ENCODE measurements at regions not wholly inside any gene's neighbourhood (a gene's known extent, or its start where the extent isn't known, plus 50 kb on each side); places are given as distances from the start of the nearest gene placed in this dataset.

DNA sequence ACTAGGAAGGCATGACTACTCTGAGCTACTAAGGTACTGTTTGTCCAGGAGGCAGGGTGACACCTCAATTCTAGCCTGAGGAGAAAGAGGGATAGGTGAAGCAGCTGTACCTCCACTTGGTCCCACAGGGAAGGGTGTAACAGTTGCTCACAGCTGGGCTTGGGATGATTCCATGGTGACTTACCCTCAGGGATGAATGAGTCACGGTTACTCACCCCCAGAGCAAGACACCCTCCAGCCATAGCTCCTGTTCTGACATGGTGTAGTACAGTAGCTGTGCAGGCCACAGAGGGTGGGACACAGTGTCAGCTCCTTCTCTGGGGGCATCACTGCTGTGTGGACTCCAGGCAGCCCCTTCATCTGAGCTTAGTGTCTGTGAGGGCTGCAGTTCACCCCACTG lies 868.6 kb upstream of the SEMA6D start:
- DNase-seq (ENCODE audit: low read depth): peak; percentile 42

DNA sequence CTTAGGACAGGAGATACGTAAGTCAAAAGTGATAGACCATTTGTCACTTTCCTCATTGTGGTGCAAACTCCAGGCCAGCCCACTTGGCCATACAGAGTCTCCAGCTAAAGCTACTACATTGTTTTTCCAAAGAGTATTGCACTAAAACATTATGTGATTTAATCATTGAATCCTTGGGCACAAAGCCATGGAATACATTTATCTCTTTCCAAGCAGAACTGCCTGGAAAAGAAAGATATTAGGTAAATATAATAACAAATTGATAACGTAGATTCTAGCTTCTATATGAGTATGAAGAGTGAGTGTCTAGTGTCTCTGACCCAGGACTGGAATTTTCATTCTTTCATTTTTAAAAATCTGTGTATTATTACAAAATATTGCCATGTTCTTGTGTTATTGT lies 863.7 kb upstream of the SEMA6D start:
- no peak for DNase-seq (ENCODE audit: low read depth)

DNA sequence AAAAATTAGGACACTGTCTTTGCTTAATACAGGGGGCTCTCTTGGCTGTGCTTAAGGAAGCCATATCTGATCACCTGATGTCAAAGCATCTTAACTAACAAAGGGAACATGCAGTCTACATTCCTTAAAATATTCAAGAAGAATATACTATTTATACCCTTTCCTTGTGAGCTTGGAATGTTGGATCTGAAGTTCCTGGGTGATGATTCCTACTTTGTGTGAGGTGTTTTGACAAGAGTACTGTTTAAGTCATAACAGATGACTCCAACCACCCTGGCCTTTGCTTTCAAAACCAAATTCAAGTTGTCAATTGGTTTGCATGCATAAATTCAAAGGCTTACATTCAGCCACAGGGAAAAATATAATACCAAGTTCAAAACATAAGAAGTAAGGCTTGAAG lies 862.7 kb upstream of the SEMA6D start:
- no peak for DNase-seq (ENCODE audit: low read depth)

DNA sequence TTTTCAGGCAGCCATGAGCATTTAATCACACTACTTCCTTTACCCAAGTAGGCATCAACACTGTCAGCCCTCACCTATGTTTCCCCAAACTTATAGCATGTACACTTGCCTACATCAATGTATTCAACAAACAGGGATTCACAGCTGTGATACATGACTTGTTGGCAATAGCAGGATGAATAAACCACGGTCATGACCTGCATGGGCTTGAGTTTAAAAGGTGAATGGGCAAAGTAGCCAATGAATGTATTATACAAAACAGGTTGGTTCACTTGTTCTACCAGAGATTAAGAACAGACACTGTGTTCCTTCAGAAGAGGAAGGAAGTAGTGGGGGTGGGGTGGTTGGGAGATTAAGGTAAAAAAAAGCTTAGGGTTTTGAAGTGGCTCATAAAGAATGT lies 861.9 kb upstream of the SEMA6D start:
- no peak for DNase-seq (ENCODE audit: low read depth)

DNA sequence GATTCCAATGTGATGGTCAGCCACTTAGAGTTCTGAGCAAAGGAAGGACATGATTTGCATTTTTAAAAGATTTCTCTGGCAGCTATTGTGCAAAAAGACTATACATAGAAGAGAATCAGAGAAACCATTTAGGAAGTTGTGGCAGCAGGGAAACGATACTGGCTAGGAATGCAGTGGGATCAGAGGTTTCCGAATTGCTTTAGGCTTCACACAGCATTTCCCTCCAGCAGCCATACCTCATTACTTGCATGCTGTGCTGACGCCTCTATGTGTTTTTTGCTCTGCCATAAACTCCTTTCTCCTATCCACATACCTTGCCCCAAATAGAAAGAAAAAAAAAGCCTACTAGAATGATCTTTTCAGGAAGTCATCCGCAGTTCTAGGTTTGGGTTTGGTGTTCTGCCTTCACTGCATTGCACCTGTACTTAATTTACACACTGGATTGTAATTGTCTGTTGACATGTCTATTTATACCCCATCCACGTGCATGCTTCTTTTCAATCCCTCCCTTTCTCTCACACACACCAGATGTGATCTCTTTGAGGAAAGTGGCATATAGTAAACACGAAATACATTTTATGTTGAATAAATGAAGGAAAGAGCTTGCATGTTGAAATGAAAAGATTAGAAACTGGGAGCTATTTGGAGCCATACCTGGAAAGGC lies 860.3 kb upstream of the SEMA6D start:
- no peak for DNase-seq (ENCODE audit: low read depth)

DNA sequence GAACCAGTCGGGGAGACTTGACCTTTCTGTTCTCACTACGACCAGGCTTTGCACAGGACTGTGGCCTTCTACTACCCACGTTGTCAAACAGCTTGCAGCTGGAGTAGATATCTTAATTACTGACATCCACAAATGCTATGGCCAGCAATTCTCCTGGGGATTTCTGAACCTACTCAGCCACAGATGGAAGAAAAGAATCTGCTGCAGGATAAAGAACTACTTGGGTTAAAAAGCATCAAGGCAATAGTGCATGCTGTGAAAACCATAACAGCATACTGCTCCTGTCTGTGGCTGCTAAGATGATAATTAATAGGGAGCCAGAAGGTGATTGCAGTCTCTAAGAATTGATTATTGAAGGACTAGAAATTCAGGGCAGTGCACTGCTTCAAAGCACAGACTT lies 859.2 kb upstream of the SEMA6D start:
- DNase-seq (ENCODE audit: low read depth): no peak

DNA sequence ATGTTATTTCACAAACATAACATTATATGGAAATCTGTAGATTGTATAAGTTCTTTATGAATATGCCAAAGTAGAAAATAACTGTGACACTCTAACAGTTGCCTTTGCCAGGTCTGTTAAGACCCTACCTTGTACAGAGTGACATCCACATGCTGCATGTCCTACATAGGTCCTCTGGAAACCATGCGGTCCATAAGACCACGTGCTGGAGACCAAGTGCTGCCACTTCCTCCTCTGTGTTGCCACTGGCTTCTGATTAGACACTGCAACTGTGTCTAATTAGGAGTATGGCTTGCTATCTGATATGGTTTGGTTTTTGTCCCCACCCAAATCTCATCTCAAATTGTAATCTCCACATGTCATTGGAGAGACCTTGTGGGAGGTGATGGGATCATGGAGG lies 855.5 kb upstream of the SEMA6D start:
- no peak for DNase-seq (ENCODE audit: low read depth)

DNA sequence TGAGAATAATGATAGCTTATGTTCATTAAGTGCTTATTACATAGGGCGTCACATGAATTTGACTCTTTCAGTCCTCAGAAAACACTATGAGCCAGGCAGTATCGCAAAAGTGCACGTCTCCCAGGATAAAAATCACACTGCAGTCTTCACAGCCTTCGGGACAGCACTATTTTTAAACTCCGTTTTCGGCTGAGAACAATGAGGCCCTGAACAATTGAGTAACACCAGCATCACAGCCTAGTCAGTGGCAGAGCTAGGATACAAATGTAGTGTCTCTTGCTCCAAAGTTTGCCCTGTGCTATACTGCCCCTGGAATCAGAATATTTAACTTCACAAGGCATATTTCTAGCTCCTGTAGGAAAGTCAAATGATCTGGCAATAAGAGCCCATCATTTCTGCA lies 852.1 kb upstream of the SEMA6D start:
- DNase-seq (ENCODE audit: low read depth): no peak

DNA sequence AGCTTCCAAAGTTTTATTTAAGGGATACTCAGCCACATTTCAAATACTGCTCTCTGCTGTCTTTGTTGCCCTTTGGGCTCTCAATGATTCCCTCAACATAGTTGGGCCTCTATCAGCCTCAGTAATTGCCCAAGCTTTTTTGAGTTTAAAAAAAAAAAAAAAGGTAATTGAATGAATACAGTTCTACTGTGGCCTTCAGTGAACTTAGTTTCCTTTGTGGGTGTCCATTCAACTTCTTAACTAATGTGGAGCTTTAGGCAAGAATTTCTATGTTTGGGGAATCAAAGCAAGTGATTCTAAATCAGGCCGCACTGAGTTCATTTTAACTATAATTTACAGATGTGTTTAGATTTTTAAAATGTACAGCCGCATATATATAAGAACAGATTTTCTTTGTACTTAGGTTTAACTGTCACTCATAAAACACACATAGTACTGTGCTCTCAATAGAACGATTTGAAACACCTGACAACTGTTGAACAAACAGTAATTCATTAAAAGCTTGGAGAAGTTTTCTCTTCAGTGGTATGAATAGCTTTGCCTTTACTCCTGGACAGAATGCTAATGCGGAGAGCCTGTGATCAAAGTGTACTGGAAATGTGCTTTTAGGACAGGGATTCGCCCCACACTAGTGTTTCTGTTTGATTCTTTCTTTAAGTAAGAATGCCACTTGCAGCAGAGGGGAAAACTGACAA lies 844.9 kb upstream of the SEMA6D start:
- no peak for DNase-seq (ENCODE audit: low read depth)

DNA sequence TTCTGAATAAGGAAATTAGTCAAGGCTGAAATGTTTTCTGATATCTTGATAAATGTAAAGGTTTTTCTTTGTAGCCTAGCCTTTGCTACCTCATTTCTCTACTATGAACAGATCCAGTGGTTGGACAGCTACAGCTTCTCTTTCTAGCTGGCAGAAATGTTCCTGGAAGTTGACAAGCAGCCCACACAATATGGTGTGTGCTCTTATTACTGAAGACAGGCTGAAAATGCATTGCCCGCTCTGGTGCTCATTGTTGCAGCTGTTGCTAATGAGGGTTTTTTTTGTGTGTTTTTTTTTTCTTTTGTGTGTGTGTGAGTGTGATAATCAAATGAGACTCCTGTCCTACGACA lies 844.3 kb upstream of the SEMA6D start:
- DNase-seq (ENCODE audit: low read depth): no peak

DNA sequence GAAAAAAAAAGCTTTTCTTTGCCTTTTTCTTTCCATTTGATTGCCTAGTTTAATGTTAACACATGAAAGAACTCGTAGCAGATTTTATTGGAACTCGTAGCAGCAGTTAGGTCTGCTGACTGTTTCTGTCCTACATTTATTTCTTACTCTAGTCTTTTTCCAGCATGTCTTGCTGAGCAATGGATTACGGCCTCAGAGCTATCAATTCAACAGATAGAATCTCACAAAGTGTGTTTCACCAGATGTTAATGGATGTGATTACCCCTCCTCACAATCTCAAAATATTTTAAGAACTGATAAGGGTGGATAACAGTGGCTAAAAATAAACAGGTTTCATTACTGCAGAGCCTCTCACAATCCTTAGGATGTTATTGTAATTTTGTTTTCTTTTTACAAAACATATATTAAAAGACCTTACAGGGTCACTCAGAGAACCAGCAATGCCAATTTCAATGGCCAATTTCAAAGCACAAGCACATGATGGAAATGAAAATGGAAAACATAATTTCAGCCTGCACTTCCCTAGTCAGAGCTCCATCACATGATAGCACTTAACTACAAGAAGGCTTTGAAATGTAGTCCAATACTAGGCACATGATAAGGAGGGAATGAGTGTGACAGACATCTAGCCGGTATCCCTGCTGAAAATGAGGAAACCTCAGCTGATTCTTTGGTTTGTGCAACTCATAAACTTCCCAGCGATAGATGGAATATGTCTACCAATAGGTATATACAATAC lies 838.1 kb upstream of the SEMA6D start:
- DNase-seq (ENCODE audit: low read depth): no peak

DNA sequence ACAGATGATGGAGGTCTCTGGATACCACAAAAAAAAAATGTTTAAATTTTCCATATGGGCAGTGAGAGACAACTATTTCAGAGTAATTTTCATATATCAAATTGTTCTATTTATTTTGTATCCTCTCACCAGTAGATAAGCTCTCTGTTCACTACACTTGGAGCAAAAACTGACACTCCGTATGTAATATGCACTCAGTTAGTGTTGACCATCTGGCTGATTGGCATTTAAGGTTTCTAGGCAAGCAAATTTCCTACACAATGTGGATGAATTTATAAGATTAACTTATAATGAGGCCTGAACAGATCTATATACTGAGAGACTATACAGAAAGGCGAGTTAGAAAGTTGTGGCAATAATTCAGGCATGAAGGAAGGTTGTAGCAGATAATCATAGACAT lies 836.5 kb upstream of the SEMA6D start:
- no peak for DNase-seq (ENCODE audit: low read depth)

DNA sequence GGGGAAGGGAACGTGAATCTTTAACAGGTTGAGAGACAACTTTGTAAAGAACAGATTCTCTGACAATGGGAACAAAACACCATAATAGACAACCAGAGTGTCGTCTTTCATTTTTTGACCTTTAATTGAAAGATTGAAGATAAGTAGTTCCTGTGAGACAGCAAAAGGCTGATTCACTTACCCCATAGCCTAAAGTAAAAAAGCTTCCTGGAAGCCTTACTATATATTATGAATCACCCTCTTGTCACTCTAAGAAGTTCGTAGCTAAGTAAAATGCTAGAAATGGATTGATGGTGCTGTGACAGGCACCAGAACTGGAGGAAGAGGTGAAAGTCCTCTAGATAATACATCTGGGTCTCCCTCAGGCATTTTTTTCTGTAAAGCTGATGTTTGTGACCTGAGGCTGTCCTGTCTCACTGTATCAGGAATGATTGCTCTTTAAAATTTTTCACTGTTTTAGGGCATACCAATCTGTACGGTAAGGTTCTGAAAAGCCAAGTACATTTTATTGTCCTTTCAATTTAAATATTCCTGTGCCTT lies 824.6 kb upstream of the SEMA6D start:
- DNase-seq (ENCODE audit: low read depth): peak; percentile 18

DNA sequence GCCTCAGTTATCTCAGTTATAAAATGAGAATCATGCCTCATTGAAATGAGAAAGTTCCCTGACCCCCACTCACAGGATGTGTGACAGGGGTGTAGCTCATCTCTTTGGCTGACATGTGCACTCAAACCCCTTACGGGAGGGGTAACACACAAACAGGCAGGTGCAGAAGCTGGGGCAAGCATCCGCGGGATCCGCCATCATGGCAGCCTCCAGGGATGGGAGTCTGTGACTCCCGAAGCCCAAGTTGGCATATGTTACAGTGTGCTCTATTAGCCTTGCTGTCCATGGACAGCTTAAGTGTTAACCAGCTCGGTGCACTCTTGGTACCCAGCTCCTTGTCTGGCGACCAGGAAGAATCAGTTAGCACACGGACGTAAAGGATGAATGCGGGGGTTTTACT lies 822.7 kb upstream of the SEMA6D start:
- no peak for DNase-seq (ENCODE audit: low read depth)

DNA sequence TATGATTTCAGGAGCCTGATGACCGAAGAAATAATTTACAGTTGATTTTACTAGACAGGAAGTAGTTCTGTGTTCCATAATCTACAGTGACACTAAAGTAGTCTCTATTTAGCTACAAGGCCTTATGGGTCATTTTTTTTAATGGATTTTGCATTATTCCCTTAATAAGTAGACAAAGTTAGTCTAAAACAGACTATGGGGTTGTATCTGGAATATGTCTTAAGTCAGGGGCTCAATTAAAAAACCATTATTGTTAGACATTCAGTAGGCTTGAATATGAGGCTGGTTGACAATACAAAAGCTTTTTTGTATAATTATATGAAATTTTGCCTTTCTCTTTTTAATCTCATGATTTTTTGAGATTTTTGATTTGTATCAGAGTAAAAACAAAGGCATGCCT lies 820.0 kb upstream of the SEMA6D start:
- DNase-seq (ENCODE audit: low read depth): no peak

DNA sequence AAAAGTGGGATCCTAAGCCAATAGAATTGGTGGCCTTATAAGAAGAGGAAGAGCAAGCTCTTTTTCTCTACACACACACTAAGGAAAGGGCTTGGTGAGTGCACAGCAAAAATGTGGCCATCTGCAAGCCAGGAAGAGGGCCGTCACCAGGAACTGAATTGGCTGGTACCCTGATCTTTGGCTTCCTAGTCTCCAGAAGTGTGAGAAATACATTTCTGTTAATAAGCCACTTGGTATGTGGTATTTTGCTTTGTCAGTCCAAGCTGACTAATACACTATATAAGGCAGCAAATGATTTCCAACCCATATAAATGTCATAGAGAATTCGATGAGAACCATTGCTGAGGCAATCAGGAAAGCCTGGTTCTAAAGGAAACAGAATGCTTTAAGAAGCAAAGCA lies 816.3 kb upstream of the SEMA6D start:
- peak; percentile 0 for DNase-seq (ENCODE audit: low read depth)

DNA sequence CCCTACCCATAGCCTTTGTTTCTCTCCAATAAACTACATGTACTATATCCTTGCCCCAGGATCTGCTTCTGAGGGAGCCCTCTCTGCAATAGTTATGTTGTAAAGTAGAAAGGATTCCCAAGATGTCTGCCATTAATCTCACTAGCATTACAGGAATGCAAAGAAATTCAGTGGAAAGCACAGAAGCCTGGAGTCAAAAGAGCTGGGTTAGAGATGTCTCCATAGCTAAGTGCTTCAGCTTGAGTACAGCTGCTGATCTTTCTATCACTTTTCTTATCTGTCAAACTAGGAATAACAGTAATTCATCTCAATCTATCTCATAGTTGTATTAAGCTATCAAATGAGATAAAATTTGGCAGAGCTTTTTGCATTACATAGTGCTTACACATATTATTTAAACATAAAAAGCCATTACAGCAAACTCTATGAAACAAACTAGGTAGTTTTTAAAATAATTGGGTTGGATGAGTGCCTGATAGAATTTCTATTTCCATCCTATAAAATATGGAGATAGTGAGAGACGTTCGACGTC lies 799.5 kb upstream of the SEMA6D start:
- DNase-seq (ENCODE audit: low read depth): no peak

DNA sequence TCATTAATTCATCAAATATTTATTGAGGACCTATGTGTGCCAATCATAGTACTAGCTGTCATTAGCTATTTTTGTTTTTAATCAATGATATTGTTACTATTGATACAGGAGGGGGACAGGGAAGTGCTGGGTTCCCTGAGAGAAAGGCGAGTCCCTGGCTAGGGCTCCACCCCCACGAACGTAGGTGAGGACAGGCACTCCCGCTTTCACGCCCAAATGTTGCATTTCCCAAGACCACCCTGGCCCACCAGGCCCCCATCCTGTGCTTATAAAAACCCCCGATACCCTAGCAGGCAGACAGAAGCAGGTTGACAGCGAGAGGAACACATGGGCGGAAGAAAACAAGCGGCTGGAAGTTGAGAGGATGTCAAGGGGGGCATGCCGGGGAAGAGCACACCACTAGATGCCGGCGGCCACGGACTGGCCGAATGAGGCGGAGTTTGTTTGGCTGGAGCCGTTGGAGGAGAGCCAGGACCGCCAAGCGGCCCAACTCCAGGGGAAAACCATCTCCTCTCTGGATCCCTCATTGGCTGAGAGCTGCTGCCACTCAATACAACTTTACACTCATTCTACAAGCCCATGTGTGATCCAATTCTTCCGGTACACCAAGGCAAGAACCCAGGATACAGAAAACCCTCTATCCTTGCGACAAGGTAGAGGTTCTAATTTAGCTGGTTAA lies 798.7 kb upstream of the SEMA6D start:
- peak; percentile 29 for DNase-seq (ENCODE audit: low read depth)

DNA sequence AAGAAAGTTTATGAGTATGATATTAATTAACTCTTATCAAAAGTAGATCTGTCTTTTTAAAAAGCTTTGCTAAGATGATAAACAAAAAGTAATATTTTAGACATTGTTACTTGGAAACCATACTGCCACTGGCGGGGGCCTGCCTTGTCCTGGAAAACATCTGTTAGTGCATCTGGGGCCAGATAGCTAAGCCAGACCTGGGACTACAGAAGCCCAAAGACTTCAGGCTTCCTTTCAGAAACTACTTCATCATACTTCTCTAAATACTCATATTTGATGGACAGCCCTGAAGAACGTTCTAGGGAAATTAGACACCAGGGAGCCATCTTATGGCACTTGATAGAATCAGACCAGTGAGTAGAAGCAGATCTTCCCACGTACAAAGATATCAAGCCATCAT lies 795.4 kb upstream of the SEMA6D start:
- DNase-seq (ENCODE audit: low read depth): no peak

DNA sequence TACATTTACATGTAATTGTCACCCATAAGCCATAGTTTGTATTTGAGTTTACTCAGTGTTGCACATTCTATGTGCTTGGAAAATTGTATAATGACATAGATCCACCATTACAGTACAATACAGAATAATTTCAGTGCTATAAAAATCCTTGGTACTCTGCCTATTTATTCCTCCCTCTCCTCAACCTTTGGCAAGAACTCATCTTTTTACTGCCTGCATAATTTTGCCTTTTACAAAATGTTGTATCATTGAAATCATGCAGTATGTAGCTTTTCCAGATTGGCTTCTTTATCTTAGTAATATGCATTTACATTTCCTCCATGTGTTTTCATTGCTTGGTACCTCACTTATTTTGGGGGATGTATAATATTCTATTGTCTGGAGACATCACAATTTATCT lies 786.9 kb upstream of the SEMA6D start:
- DNase-seq (ENCODE audit: low read depth): no peak

DNA sequence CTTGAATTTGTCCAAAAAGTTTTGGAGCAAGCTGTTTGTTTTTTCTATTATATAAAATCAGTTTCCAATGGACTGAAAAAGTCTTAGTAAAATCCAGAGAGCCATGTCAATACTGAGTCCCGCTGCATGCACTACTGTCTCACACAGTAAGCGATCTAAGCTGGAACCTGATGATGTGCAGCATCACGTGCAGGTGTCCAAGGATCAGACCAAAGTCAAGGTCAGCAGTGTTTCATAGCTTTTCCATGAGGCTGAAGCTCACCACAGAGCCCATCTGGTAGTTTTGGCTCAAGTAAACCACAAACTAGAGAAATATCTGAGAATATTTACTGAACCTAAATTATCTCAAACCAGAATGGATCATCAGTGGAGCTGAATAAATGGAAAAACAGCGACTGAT lies 784.0 kb upstream of the SEMA6D start:
- DNase-seq (ENCODE audit: low read depth): no peak

DNA sequence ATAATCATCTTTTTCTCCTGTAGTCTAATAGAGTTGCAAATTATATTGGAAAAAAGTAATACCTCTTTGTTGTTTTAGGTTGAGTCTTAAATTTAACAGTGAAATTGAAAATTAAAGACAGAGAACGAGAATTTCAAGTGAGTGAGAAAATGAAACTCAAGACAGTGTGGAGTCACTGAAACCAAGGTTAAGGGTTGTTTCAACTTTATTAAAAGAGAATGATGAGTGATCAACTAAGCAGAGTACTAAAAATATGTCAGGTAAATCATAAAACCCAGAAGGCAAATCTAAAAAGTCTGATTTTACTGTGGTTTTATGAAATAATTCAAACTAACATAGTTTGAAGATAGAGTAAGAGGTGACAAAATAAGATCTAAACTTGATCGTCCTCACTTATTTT lies 782.5 kb upstream of the SEMA6D start:
- DNase-seq (ENCODE audit: low read depth): no peak
